ENCODE measurements at regions not wholly inside any gene's neighbourhood (a gene's known extent, or its start where the extent isn't known, plus 50 kb on each side); places are given as distances from the start of the nearest gene placed in this dataset.
A peak's percentile ranks its signal among the peaks of the same experiment; 100 is the strongest.

DNA sequence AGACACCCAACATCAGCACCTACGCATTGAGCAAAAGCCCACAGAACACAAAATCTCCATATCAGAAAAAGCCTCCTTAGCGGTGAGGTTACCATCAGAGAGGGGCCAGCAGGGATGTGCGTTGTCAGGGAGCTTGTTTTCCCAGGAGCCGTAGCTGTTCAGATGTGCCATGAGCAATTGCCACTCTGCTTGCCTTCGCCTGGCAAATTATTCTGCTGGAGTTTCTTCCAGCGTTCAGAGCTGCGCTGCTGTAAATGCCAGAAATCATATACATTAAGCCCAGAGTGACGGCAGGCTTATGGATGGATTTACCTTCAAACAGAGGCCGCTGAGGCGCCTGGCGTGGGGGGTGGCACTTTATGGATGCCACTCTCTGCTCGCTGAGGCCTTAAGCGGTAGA, 632.3 kb downstream of the BCOR start:
- H3K9me3 ChIP-seq (ENCODE audit: low read depth): no peaks in the 10 kb centered on the region
- H3K27me3 ChIP-seq: no peaks in the 10 kb centered on the region
- TF ChIP-seq, protein P1, sequence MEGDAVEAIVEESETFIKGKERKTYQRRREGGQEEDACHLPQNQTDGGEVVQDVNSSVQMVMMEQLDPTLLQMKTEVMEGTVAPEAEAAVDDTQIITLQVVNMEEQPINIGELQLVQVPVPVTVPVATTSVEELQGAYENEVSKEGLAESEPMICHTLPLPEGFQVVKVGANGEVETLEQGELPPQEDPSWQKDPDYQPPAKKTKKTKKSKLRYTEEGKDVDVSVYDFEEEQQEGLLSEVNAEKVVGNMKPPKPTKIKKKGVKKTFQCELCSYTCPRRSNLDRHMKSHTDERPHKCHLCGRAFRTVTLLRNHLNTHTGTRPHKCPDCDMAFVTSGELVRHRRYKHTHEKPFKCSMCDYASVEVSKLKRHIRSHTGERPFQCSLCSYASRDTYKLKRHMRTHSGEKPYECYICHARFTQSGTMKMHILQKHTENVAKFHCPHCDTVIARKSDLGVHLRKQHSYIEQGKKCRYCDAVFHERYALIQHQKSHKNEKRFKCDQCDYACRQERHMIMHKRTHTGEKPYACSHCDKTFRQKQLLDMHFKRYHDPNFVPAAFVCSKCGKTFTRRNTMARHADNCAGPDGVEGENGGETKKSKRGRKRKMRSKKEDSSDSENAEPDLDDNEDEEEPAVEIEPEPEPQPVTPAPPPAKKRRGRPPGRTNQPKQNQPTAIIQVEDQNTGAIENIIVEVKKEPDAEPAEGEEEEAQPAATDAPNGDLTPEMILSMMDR (IDR thresholded peaks at IDR 0.05; ENCODE audit: low read depth, low read length): no peak
- H3K4me1 ChIP-seq (ENCODE audit: low read depth): peaks cover 10% of the 10 kb centered on the region
- H3K27ac ChIP-seq: no peak overlapping the region
- H3K36me3 ChIP-seq: no peaks in the 10 kb centered on the region
- no peak overlapping the region for H3K4me3 ChIP-seq
- DNase-seq (ENCODE audit: low read depth in 1 of 2, low spot score in 1 of 2): no peak

DNA sequence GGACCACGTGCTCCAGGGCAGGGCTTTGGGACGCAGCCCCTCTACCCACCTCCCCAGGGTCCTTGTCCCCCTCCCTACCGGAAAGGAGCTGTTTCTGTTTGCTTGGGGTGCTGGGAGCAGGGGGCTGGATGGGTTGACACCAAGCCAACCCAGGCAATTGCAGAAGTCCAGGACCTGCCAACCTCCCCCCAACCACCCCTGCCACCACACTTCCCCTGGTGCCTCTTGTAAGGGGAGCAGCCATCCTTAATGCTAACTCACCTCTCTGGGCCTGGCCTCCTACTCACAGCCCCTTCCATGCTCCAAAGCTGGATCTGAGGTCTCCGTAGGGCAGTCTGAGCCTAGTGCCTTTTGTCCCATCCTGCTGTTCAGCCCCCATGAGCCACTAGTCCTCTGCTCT, 631.9 kb downstream of the BCOR start:
- TF ChIP-seq, protein P1 (IDR thresholded peaks at IDR 0.05; ENCODE audit: low read depth, low read length): no peak
- peaks cover 10% of the 10 kb centered on the region for H3K4me1 ChIP-seq (ENCODE audit: low read depth)
- H3K36me3 ChIP-seq: no peaks in the 10 kb centered on the region
- no peaks in the 10 kb centered on the region for H3K27me3 ChIP-seq
- no peak overlapping the region for H3K27ac ChIP-seq
- H3K9me3 ChIP-seq (ENCODE audit: low read depth): no peaks in the 10 kb centered on the region
- no peak overlapping the region for H3K4me3 ChIP-seq
- DNase-seq (ENCODE audit: low read depth in 1 of 2, low spot score in 1 of 2): no peak

DNA sequence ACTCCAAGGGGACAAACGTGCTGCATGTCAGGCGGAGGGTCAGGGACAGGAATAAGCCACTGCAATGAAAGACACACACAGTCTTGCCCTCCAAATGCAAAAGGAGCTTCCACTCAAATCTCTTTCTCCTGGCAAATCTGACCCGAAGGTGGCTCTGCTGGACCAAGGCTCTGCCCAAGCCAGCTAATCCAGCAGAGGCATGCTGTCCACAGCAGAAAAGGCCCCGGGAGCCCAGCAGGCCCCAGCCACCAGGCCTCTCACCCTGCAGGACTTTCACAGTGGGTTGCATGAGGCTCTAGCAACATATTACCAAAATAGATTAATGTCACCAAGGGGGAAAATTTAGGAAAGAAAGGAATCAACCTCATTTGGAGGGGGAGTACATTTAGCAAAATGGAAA, 628.6 kb downstream of the BCOR start:
- no peak for DNase-seq (ENCODE audit: low read depth in 1 of 2, low spot score in 1 of 2)
- TF ChIP-seq, protein P1 (IDR thresholded peaks at IDR 0.05; ENCODE audit: low read depth, low read length): no peak
- Histone ChIP-seq H3K4me1 (ENCODE audit: low read depth) (peaks cover 16% of the 10 kb centered on the region), H3K9me3 (ENCODE audit: low read depth) (no peaks in the 10 kb centered on the region), H3K36me3 (no peaks in the 10 kb centered on the region), H3K4me3 (no peak overlapping the region), H3K27me3 (no peaks in the 10 kb centered on the region), H3K27ac (no peak overlapping the region)

DNA sequence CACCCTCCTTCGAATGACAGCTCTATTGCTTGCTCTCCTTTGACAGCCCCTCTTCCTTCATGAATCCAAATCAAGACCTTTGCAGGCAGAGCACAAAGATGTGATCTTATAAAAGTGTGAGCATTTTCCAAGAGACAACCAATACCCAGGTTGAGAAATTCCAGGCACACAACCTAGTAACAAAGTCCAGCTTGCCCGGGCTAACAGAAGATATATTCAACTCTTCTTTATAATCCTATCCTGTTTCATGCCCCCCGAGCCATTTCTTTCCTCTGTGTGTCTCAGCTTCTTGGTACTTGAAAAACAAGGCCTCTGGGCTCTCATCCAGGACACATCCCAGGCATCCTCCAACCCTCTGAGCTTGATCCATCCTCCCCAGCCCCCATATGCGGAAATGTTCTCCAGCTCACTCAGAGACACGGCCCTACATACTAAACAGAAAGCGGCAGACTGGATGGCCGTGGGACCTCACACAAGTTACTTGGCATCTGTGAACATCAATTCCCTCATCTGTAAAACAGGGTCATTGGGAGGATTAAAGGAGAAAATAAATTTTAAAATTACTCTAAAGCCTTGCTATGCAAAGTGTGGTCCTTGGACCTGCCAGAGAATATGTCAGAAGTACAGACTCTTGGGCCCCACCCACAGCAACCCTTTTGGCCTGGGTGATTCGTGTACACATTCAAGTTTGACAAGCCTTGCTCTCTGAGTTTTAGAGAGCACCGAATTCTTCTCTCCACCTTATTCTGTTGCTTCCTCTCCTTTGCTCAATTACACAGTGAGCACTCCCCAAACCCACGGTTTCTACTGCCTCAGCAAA, 627.0 kb downstream of the BCOR start:
- no peaks in the 10 kb centered on the region for H3K36me3 ChIP-seq

DNA sequence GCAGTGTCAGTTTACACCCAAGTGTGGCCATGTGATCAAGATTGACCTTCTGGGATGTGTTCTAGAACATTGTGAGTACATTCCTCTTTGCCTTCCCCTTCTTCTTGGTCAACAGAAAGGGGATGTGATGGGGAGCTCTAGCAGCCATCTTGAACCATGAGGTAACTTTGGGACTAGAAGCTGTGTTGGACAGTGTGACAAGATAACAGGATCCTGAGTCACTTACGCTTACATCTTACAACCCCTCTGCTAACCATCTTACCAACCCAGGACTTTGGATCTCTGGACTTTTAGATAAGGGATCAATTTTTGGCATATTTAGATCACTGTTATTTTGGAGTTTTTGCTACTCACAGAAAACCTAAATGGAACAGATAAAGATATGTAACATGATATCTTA, 625.6 kb downstream of the BCOR start:
- DNase-seq (ENCODE audit: low read depth in 1 of 2, low spot score in 1 of 2): no peak
- no peaks in the 10 kb centered on the region for H3K9me3 ChIP-seq (ENCODE audit: low read depth)
- peaks cover 37% of the 10 kb centered on the region for H3K4me1 ChIP-seq (ENCODE audit: low read depth)
- no peaks in the 10 kb centered on the region for H3K36me3 ChIP-seq
- no peak overlapping the region for H3K27ac ChIP-seq
- H3K4me3 ChIP-seq: no peak overlapping the region
- no peaks in the 10 kb centered on the region for H3K27me3 ChIP-seq
- TF ChIP-seq, protein P1 (IDR thresholded peaks at IDR 0.05; ENCODE audit: low read depth, low read length): no peak

More for the DNA sequence above, 627.0 kb downstream of the BCOR start:
- no peak overlapping the region for H3K27ac ChIP-seq
- peaks cover 26% of the 10 kb centered on the region for H3K4me1 ChIP-seq (ENCODE audit: low read depth)
- DNase-seq (ENCODE audit: low read depth in 1 of 2, low spot score in 1 of 2): peak in 1 of 2 donors; percentile 82
- no peak overlapping the region for H3K4me3 ChIP-seq
- H3K9me3 ChIP-seq (ENCODE audit: low read depth): no peaks in the 10 kb centered on the region
- H3K27me3 ChIP-seq: no peaks in the 10 kb centered on the region
- TF ChIP-seq, protein P1 (IDR thresholded peaks at IDR 0.05; ENCODE audit: low read depth, low read length): no peak
